ENCODE measurements at regions not wholly inside any gene's neighbourhood (a gene's known extent, or its start where the extent isn't known, plus 50 kb on each side); places are given as distances from the start of the nearest gene placed in this dataset.

GRCh38 chr12:119259484-119259883 is 75.0 kb upstream of the CCDC60 start:
- H4K20me1 ChIP-seq (ENCODE audit: insufficient read depth) = no peaks in the 10 kb centered on the region
- no peak overlapping the region for H3K27ac ChIP-seq (ENCODE audit: low read length)
- H3F3A ChIP-seq (ENCODE audit: insufficient read depth, low read length, poor library complexity, severe bottlenecking) = no peaks in the 10 kb centered on the region
- H2AFZ ChIP-seq (ENCODE audit: low read depth, low read length) = no peak overlapping the region
- H3K27me3 ChIP-seq (ENCODE audit: insufficient read depth, low read depth, low read length) = no peaks in the 10 kb centered on the region
- H3K9me3 ChIP-seq (ENCODE audit: low read length) = no peaks in the 10 kb centered on the region
- H3K79me2 ChIP-seq (replicated peaks; ENCODE audit: insufficient read depth, low read length) = no peaks in the 10 kb centered on the region
- TF ChIP-seq SMC3 (conservative IDR thresholded peaks at IDR 0.05; ENCODE audit: poor library complexity) (no peak), EZH2 (IDR thresholded peaks at IDR 0.05; ENCODE audit: borderline replicate concordance, insufficient read depth, low read length, poor library complexity, severe bottlenecking) (no peak), RAD21 (conservative IDR thresholded peaks at IDR 0.05) (no peak), MXI1 (conservative IDR thresholded peaks at IDR 0.05; ENCODE audit: poor library complexity, severe bottlenecking) (no peak), CTCF (IDR thresholded peaks at IDR 0.05; ENCODE audit: poor library complexity, severe bottlenecking) (no peak), TAF1 (IDR thresholded peaks at IDR 0.05; ENCODE audit: low read depth) (no peak), POLR2AphosphoS5 (IDR thresholded peaks at IDR 0.05) (no peak), EP300 (conservative IDR thresholded peaks at IDR 0.05; ENCODE audit: poor library complexity, severe bottlenecking) (no peak), REST (IDR thresholded peaks at IDR 0.05; ENCODE audit: borderline replicate concordance) (no peak)
- H3K36me3 ChIP-seq (ENCODE audit: insufficient read depth, low read length) = no peaks in the 10 kb centered on the region
- no peak overlapping the region for H3K9ac ChIP-seq (ENCODE audit: low read length)
- no peak overlapping the region for H3K4me3 ChIP-seq (ENCODE audit: low read length)
- no peak overlapping the region for H3K4me2 ChIP-seq (ENCODE audit: low read length)
- H3K9me2 ChIP-seq (ENCODE audit: insufficient read depth, low read length) = no peaks in the 10 kb centered on the region

GRCh38 chr12:119262388-119262787 is 72.1 kb upstream of the CCDC60 start:
- H3K36me3 ChIP-seq (ENCODE audit: insufficient read depth, low read length) = no peaks in the 10 kb centered on the region
- H3K27ac ChIP-seq (ENCODE audit: low read length) = no peak overlapping the region
- H3K9me3 ChIP-seq (ENCODE audit: low read length) = no peaks in the 10 kb centered on the region
- H3K4me2 ChIP-seq (ENCODE audit: low read length) = no peak overlapping the region
- H3K79me2 ChIP-seq (replicated peaks; ENCODE audit: insufficient read depth, low read length) = no peaks in the 10 kb centered on the region
- TF ChIP-seq RAD21 (conservative IDR thresholded peaks at IDR 0.05) (no peak), MXI1 (conservative IDR thresholded peaks at IDR 0.05; ENCODE audit: poor library complexity, severe bottlenecking) (no peak), EZH2 (IDR thresholded peaks at IDR 0.05; ENCODE audit: borderline replicate concordance, insufficient read depth, low read length, poor library complexity, severe bottlenecking) (no peak), EP300 (conservative IDR thresholded peaks at IDR 0.05; ENCODE audit: poor library complexity, severe bottlenecking) (no peak), REST (IDR thresholded peaks at IDR 0.05; ENCODE audit: borderline replicate concordance) (no peak)
- H2AFZ ChIP-seq (ENCODE audit: low read depth, low read length) = no peak overlapping the region
- H4K20me1 ChIP-seq (ENCODE audit: insufficient read depth) = no peaks in the 10 kb centered on the region
- no peak overlapping the region for H3K4me3 ChIP-seq (ENCODE audit: low read length)
- H3K9ac ChIP-seq (ENCODE audit: low read length) = no peak overlapping the region
- no peaks in the 10 kb centered on the region for H3K27me3 ChIP-seq (ENCODE audit: insufficient read depth, low read depth, low read length)
- no peaks in the 10 kb centered on the region for H3F3A ChIP-seq (ENCODE audit: insufficient read depth, low read length, poor library complexity, severe bottlenecking)
- no peaks in the 10 kb centered on the region for H3K9me2 ChIP-seq (ENCODE audit: insufficient read depth, low read length)

All from neural cell (in vitro differentiated cells).